Fibroblast of lung (primary cell): ENCODE measurements at regions not wholly inside any gene's neighbourhood (a gene's known extent, or its start where the extent isn't known, plus 50 kb on each side); places are given as distances from the start of the nearest gene placed in this dataset.

Experiments
- DNase-seq, 2 donors: peaks; one replicate each; pipeline versions ENCODE4 v3.0.0 to v3.0.0-alpha.2; 2010; ENCODE audit warnings: low read depth in 2 of 2
- H2AFZ ChIP-seq: 2 replicates; pipeline ENCODE4 v1.5.1; 2012; ENCODE audit warnings: low read length, control low read depth, inconsistent platforms
- H3K27ac ChIP-seq: 2 replicates; pipeline ENCODE4 v1.5.1; 2011; ENCODE audit warnings: low read length, control low read depth; ENCODE audit not compliant: insufficient read depth
- H3K27me3 ChIP-seq: 2 replicates; pipeline ENCODE4 v1.5.1; 2011; ENCODE audit warnings: mild to moderate bottlenecking, low read length; ENCODE audit not compliant: control insufficient read depth, insufficient read depth
- H3K36me3 ChIP-seq: 2 replicates; pipeline ENCODE4 v1.5.1; 2011; ENCODE audit warnings: low read length; ENCODE audit not compliant: control insufficient read depth, insufficient read depth
- H3K4me1 ChIP-seq: 2 replicates; pipeline ENCODE4 v1.5.1; 2011; ENCODE audit warnings: low read length; ENCODE audit not compliant: control insufficient read depth, insufficient read depth; ENCODE audit errors: extremely low read depth
- H3K4me2 ChIP-seq: 2 replicates; pipeline ENCODE4 v1.5.1; 2011; ENCODE audit warnings: low read length, control low read depth; ENCODE audit not compliant: insufficient read depth; ENCODE audit errors: extremely low read depth
- H3K4me3 ChIP-seq, 4 experiments: fragments of 200-600 bp in 1 of 4; sonication (generic) in 1 of 4; replicated peaks in 1 of 4; 2 replicates each; pipeline ENCODE4 v1.5.1; 2011 to 2016; ENCODE audit warnings: low read length in 4 of 4, low read depth in 3 of 4, mild to moderate bottlenecking in 3 of 4, control low read depth in 2 of 4, inconsistent platforms in 1 of 4, mixed read lengths in 1 of 4; ENCODE audit not compliant: insufficient read depth in 1 of 4; ENCODE audit errors: control extremely low read depth in 1 of 4
- H3K79me2 ChIP-seq: 2 replicates; pipeline ENCODE4 v1.5.1; 2012; ENCODE audit warnings: mild to moderate bottlenecking, low read length, inconsistent platforms; ENCODE audit not compliant: control insufficient read depth, insufficient read depth
- H3K9ac ChIP-seq: 2 replicates; pipeline ENCODE4 v1.5.1; 2011; ENCODE audit warnings: mild to moderate bottlenecking, low read length, control low read depth; ENCODE audit not compliant: insufficient read depth
- H3K9me3 ChIP-seq: 2 replicates; pipeline ENCODE4 v1.5.1; 2012; ENCODE audit warnings: low read depth, low read length; ENCODE audit not compliant: control insufficient read depth, insufficient read depth
- H4K20me1 ChIP-seq: 2 replicates; pipeline ENCODE4 v1.5.1; 2011; ENCODE audit warnings: low read length; ENCODE audit not compliant: control insufficient read depth, insufficient read depth; ENCODE audit errors: extremely low read depth
- CTCF ChIP-seq, 2 donors: IDR thresholded peaks in 1 of 2; conservative IDR thresholded peaks in 1 of 2; 1 replicate in 1 of 2; 2 replicates in 1 of 2; pipeline ENCODE4 v1.5.1; 2011 to 2012; ENCODE audit warnings: low read length in 2 of 2, control low read depth in 1 of 2, inconsistent platforms in 1 of 2, low read depth in 1 of 2, mild to moderate bottlenecking in 1 of 2
- EZH2 ChIP-seq: IDR thresholded peaks from 2 replicates; pipeline ENCODE4 v1.5.1; 2012; ENCODE audit warnings: low read length, control low read depth, mild to moderate bottlenecking; ENCODE audit errors: missing control alignments

GRCh38 chr1:81525085-81525484 is 275.6 kb upstream of the ADGRL2 start:
- H3K27ac ChIP-seq: no peak overlapping the region
- no peaks in the 10 kb centered on the region for H3K4me1 ChIP-seq
- H2AFZ ChIP-seq: no peak overlapping the region
- H3K9me3 ChIP-seq: no peaks in the 10 kb centered on the region
- H3K9ac ChIP-seq: no peak overlapping the region
- H3K27me3 ChIP-seq: no peaks in the 10 kb centered on the region
- DNase-seq: no peak
- H3K36me3 ChIP-seq: no peaks in the 10 kb centered on the region
- no peak overlapping the region for H3K4me2 ChIP-seq
- H3K4me3 ChIP-seq: no peak overlapping the region
- no peaks in the 10 kb centered on the region for H3K79me2 ChIP-seq
- no peak for TF ChIP-seq CTCF (conservative IDR thresholded peaks at IDR 0.05 in 1 of 2, IDR thresholded peaks at IDR 0.05 in 1 of 2; ENCODE audit: low read depth in 1 of 2, low read length in 2 of 2)
- no peak for TF ChIP-seq EZH2
- no peaks in the 10 kb centered on the region for H4K20me1 ChIP-seq

- no peaks in the 10 kb centered on the region for H3K4me1 ChIP-seq
- H3K79me2 ChIP-seq: no peaks in the 10 kb centered on the region
- H3K9me3 ChIP-seq: no peaks in the 10 kb centered on the region
- H3K4me3 ChIP-seq: no peak overlapping the region
- no peak overlapping the region for H2AFZ ChIP-seq
- no peak overlapping the region for H3K27ac ChIP-seq
- no peak overlapping the region for H3K4me2 ChIP-seq
- no peaks in the 10 kb centered on the region for H3K36me3 ChIP-seq
- H3K9ac ChIP-seq: no peak overlapping the region
- H3K27me3 ChIP-seq: no peaks in the 10 kb centered on the region
- no peak for TF ChIP-seq CTCF (conservative IDR thresholded peaks at IDR 0.05 in 1 of 2, IDR thresholded peaks at IDR 0.05 in 1 of 2; ENCODE audit: low read depth in 1 of 2, low read length in 2 of 2)
- no peak for TF ChIP-seq EZH2
- no peaks in the 10 kb centered on the region for H4K20me1 ChIP-seq
- DNase-seq: no peak
Measured at GRCh38 chr1:81519987-81520386, 280.7 kb upstream of the ADGRL2 start.

GRCh38 chr1:81517987-81518386 is 282.7 kb upstream of the ADGRL2 start:
- Histone ChIP-seq H2AFZ (no peak overlapping the region), H3K27me3 (no peaks in the 10 kb centered on the region), H3K4me1 (no peaks in the 10 kb centered on the region), H3K79me2 (no peaks in the 10 kb centered on the region), H3K27ac (no peak overlapping the region), H3K9me3 (no peaks in the 10 kb centered on the region), H3K4me2 (no peak overlapping the region), H3K4me3 (no peak overlapping the region), H3K9ac (no peak overlapping the region), H3K36me3 (no peaks in the 10 kb centered on the region), H4K20me1 (no peaks in the 10 kb centered on the region)
- TF ChIP-seq CTCF (conservative IDR thresholded peaks at IDR 0.05 in 1 of 2, IDR thresholded peaks at IDR 0.05 in 1 of 2; ENCODE audit: low read depth in 1 of 2, low read length in 2 of 2): no peak
- no peak for TF ChIP-seq EZH2
- no peak for DNase-seq
